ENCODE measurements at regions not wholly inside any gene's neighbourhood (a gene's known extent, or its start where the extent isn't known, plus 50 kb on each side); places are given as distances from the start of the nearest gene placed in this dataset.
A peak's percentile ranks its signal among the peaks of the same experiment; 100 is the strongest.

- TF ChIP-seq, protein P1, sequence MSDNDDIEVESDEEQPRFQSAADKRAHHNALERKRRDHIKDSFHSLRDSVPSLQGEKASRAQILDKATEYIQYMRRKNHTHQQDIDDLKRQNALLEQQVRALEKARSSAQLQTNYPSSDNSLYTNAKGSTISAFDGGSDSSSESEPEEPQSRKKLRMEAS (IDR thresholded peaks at IDR 0.05; ENCODE audit: low read depth, low read length): no peak
- no peak for TF ChIP-seq POLR2A (IDR thresholded peaks at IDR 0.05; ENCODE audit: extremely low read depth, insufficient read length)
- TF ChIP-seq MYC (IDR thresholded peaks at IDR 0.05; ENCODE audit: low read depth, low read length): no peak
- no peak for TF ChIP-seq CTCF (IDR thresholded peaks at IDR 0.05; ENCODE audit: low read depth, low read length)
- no peak for DNase-seq (ENCODE audit: low read depth)
- H3K4me3 ChIP-seq (ENCODE audit: low read depth, low read length): no peak overlapping the region
Observed at GRCh38 chr18:64331419-64331818, 182.5 kb upstream of the LINC00305 start.

- no peak for DNase-seq (ENCODE audit: low read depth)
- no peak for TF ChIP-seq CTCF (IDR thresholded peaks at IDR 0.05; ENCODE audit: low read depth, low read length)
- TF ChIP-seq MYC (IDR thresholded peaks at IDR 0.05; ENCODE audit: low read depth, low read length): no peak
- TF ChIP-seq POLR2A (IDR thresholded peaks at IDR 0.05; ENCODE audit: extremely low read depth, insufficient read length): no peak
- TF ChIP-seq, protein P1 (IDR thresholded peaks at IDR 0.05; ENCODE audit: low read depth, low read length): no peak
- no peak overlapping the region for H3K4me3 ChIP-seq (ENCODE audit: low read depth, low read length)
Observed at GRCh38 chr18:64330931-64331330, 182.0 kb upstream of the LINC00305 start.

DNA sequence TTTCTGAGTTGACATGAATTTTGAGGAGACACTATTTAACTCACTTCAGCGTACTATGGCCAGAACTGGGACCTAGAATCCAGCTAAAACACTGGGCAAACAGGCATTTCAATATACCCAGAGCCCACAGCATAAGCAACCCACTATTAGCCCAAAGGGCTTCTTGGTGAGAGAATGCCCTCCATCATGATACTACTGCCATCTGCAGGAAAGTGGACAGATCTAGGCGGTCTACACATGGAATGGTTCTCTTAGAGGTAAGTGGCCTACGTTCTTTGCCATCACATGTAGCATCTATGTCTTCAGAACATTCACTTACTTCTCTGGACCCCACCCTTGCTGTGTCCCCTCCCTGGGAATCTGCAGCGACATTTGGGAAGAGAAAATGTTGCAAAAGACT, 181.3 kb upstream of the LINC00305 start:
- TF ChIP-seq CTCF (IDR thresholded peaks at IDR 0.05; ENCODE audit: low read depth, low read length): no peak
- TF ChIP-seq MYC (IDR thresholded peaks at IDR 0.05; ENCODE audit: low read depth, low read length): no peak
- TF ChIP-seq POLR2A (IDR thresholded peaks at IDR 0.05; ENCODE audit: extremely low read depth, insufficient read length): no peak
- no peak overlapping the region for H3K4me3 ChIP-seq (ENCODE audit: low read depth, low read length)
- peak; percentile 28 for DNase-seq (ENCODE audit: low read depth)

- TF ChIP-seq POLR2A (IDR thresholded peaks at IDR 0.05; ENCODE audit: extremely low read depth, insufficient read length): no peak
- TF ChIP-seq, protein P1 (IDR thresholded peaks at IDR 0.05; ENCODE audit: low read depth, low read length): no peak
- H3K4me3 ChIP-seq (ENCODE audit: low read depth, low read length): no peak overlapping the region
- no peak for DNase-seq (ENCODE audit: low read depth)
Observed at GRCh38 chr18:64322189-64322588, 173.3 kb upstream of the LINC00305 start.

DNA sequence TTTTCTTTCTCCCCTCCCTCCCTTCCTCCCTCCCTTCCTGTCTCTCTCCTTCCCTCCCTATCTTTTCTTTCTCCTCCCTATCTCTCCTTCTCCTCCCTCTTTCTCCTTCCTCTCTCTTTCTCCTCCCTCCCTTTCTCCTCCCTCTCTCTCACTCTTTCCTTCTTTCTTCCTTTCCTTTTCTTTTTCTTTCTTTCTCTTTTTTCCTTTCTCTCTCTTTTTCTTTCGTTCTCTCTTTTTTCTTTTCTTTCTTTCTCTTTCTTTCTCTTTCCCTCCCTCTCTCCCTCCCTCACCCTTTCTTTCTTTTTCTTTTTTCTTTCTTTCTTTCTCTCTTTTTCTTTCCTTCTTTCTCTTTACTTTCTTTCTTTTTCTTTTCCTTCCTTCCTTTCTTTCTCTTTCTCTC, 169.7 kb upstream of the LINC00305 start:
- no peak overlapping the region for H3K4me3 ChIP-seq (ENCODE audit: low read depth, low read length)
- no peak for DNase-seq (ENCODE audit: low read depth)
- TF ChIP-seq POLR2A (IDR thresholded peaks at IDR 0.05; ENCODE audit: extremely low read depth, insufficient read length): no peak
- TF ChIP-seq, protein P1 (IDR thresholded peaks at IDR 0.05; ENCODE audit: low read depth, low read length): no peak
- no peak for TF ChIP-seq CTCF (IDR thresholded peaks at IDR 0.05; ENCODE audit: low read depth, low read length)
- TF ChIP-seq MYC (IDR thresholded peaks at IDR 0.05; ENCODE audit: low read depth, low read length): no peak

DNA sequence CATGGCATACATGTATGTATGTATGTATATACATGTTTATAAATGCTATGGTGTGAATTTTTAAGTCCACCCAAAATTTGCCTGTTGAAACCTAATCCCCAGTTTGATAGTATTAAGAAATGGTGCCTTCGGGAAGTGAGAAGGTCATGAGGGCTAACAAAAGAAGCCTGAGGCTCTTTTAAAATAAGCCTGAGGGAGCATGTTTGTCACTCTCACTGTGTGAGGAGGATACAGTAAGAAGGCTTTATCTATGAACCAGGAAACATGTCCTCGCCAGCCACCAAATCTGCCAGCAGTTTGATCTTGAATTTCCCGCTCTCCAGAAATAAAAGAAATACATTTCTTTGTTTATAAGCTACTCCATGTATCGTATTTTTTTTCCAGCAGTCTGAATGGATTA, 163.0 kb upstream of the LINC00305 start:
- no peak for DNase-seq (ENCODE audit: low read depth)
- TF ChIP-seq, protein P1 (IDR thresholded peaks at IDR 0.05; ENCODE audit: low read depth, low read length): no peak
- H3K4me3 ChIP-seq (ENCODE audit: low read depth, low read length): no peak overlapping the region

DNA sequence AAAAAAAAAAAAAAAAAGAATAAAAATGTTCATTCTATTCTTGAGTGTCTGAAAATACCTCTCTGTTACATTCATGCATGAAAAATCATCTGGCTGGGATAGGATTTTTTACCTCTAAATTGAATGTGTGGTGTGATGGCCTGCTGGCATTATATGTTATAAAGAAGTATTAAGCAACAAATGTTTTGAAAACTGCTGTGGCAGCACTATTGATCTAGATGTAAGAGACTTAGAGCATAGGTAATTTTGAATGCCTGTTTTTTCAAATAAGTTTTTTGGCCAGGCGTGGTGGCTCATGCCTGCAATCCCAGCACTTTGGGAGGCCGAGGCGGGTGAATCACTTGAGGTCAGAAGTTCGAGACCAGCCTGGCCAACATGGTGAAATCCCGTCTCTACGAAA, 147.0 kb upstream of the LINC00305 start:
- no peak overlapping the region for H3K4me3 ChIP-seq (ENCODE audit: low read depth, low read length)
- TF ChIP-seq CTCF (IDR thresholded peaks at IDR 0.05; ENCODE audit: low read depth, low read length) (no peak), MYC (IDR thresholded peaks at IDR 0.05; ENCODE audit: low read depth, low read length) (no peak), POLR2A (IDR thresholded peaks at IDR 0.05; ENCODE audit: extremely low read depth, insufficient read length) (no peak)
- TF ChIP-seq, protein P1 (IDR thresholded peaks at IDR 0.05; ENCODE audit: low read depth, low read length): no peak
- no peak for DNase-seq (ENCODE audit: low read depth)
